Loucy (cell line): ENCODE measurements at regions not wholly inside any gene's neighbourhood (a gene's known extent, or its start where the extent isn't known, plus 50 kb on each side); places are given as distances from the start of the nearest gene placed in this dataset.

Experiments used
- CTCF ChIP-seq: fragments of 200-600 bp; sonication (generic); conservative IDR thresholded peaks from 2 replicates; pipeline ENCODE4 v1.5.1; 2014; ENCODE audit warnings: mild to moderate bottlenecking, antibody characterized with exemption, low read length
- EZH2phosphoT487 ChIP-seq: fragments of 200-600 bp; IDR thresholded peaks from 2 replicates; pipeline ENCODE4 v1.6.1; 2018; ENCODE audit warnings: antibody characterized with exemption, mild to moderate bottlenecking, moderate library complexity, borderline replicate concordance

- TF ChIP-seq CTCF (no peak), EZH2phosphoT487 (no peak)
Observed at GRCh38 chr2:120415728-120416509, 70.0 kb downstream of the INHBB start.
